NCI-H2107 (cell line): ENCODE measurements at regions not wholly inside any gene's neighbourhood (a gene's known extent, or its start where the extent isn't known, plus 50 kb on each side); places are given as distances from the start of the nearest gene placed in this dataset.

Experiments
- DNase-seq: peaks from one replicate; lab custom pipeline; 2025; lab: John Stamatoyannopoulos, UW

DNA sequence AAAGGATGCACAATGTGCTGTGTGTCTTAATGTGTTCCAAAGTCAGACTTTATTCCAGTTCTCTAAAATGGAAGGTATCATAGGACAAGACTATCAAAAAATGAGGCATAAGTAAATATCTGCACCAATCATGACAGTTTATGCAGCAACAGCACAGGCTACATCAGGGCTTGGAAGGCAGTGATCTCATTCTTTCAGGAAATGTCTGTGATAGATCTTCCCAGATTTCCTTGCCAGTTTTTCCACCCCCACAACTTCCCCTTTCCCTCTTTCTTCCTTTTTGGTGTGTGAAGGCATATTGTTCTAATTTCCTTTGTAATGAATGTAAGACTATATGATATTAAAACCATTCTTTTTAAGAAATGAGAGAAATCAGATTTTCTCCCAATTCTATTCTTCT lies 326.7 kb downstream of the ATP23 start:
- DNase-seq, result no peak

DNA sequence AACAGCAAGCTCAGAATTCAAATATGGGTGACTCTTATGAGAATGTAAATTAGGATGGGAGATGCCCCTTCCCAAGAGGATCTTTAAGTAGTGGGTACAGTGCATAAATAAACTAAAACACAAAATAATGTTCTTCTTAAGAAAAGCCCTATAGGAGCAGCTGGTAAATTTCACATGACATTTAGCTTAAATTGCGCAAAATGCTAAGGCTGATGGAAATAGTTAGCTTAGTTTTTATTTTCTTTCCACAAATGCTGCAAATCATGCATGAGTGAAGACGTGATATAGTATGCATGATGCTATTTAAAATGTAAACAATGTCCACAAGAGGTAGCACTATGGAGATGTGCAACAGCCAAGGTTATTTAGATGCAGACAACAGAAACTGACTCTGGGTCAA lies 328.1 kb downstream of the ATP23 start:
- no peak for DNase-seq

DNA sequence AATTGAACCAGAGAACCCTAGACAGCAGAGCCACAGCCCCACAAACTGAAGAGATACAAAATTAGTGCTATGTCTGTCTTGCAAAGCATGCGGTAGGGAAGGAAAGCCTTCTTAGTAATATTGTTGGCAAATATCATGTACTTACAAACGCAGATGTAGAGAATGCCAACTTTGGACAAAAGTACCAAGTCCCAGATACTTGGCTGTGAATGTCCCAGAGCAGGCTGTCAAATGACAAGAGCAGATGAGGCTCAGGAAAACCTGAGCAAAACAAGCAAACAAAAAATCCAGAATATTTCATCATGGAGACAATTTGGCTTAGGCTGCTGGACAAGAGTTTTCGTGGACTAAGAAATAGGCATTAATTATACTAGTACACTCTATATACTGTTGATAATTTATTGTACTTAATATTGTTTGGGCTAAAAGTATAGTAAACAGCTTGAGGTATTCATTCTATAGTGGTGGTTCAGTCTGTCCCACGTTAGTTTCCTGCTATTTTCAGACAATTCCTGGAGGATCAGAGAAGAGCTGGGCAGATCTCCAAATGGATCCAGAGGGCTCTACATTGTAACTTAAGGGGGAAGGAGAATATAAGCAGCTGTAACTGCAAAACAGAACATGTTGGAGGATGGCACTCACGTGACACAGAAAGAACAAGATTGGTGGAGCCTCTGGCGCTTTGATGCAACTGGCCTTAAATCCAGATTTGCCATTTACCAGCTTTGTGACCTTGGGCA lies 329.8 kb downstream of the ATP23 start:
- DNase-seq, result no peak

DNA sequence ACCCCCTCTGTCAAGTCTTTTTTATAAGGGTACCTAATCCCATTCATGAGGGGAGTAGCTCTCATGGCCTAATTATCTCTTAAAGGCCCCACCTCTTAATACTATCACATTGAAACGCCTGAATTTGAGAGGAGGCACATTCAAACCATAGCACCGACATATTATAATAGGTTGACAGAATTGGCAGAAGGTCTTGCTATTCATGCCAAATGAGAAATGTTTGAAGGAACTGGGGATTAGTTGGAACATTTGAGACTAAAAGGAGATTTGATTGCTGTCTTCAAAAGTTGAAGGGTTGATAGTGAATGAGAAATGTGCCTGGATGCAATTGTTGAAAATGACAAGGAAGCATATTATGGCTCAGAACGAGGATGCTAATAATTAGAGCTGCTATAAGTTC lies 331.1 kb downstream of the ATP23 start:
- no peak for DNase-seq

DNA sequence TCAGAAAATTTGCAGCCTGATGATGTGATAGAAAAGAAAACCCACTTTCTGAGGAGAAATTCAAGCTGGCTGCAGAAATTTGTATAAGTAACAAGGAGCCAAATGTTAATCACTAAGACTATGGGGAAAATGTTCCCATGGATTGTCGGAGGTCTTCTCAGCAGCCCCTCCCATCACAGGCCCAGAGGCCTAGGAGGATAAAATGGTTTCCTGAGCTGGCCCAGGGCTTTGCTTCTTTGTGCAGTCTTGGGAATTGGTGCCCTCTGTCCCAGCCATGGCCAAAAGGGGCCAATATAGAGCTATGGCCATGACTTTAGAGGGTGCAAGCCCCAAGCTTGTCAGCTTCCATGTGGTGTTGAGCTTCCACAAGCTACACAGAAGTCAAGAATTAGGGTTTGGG lies 335.9 kb downstream of the ATP23 start:
- DNase-seq, result no peak

DNA sequence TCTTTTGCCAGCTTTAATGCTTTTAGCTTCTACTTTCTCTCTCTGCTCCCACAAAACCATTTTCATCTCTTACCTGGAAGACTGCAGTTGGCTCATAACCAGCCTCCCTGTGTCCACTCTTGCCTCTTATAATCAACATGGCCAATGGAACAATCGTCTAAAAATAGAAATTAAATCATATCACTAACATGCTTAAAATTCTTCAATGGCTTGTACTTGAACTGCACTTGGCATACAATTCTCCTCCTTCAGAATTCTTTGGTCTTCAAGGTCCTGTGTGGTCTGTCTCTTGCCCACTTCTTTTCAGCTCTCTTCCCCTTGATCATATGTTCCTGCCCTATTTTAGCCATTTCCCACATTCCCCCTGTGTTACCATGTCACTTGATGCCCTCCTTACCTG lies 342.2 kb downstream of the ATP23 start:
- DNase-seq, result no peak

DNA sequence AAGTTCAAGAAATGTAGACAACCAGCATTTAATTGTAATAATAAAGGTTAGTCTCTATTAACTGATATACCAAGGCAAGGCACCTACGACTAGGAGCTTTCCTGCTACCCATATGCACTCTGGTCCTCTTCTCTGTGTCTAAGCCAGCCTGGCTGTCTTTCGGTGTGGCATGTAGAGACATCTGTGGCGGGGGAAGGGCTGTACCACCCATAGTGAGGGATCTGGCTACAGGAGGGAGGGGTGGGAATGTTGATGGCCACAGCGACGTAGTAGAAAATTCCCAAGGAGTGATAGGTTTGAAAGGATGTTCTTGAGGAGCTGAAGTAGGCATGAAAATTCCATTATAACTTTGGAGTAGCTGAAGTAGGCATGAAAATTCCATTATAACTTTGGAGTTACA lies 344.2 kb downstream of the ATP23 start:
- DNase-seq, result no peak

DNA sequence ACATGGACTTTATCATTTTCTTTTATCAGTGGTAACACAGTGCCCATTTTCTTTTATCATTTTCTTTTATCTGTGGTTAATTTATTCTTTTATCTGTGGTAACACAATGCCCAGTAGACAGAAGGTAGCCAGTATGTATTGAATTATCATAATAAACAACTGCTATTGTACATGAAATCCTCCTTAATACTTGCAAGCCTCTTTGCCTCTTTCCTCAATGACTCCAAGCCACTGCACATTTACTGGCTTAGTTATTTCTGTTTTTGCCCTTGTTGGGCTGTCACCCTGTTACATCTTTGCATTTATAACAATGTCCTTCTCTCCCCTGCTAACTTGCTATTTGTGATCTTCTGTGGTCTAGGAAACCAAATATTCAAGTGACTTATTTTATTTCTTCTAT lies 345.0 kb downstream of the ATP23 start:
- DNase-seq, result no peak

DNA sequence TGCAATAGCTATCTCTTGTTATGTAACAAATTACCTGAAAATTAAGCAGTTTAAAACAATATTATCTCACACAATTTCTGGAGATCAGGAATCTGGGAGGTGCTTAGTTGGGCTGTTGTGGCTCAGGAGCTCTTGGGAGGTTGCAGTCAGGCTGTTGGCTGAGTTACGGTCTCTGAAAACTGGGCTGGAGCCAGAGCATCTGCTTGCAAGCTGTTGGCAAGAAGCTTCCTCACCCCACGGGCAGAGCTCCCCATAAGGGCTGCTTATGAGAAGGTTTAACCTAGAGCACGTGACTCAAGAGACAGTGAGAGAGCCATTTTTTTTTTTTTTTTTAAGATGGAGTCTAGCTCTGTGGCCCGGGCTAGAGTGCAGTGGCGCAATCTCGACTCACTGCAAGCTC lies 346.8 kb downstream of the ATP23 start:
- DNase-seq, result no peak

DNA sequence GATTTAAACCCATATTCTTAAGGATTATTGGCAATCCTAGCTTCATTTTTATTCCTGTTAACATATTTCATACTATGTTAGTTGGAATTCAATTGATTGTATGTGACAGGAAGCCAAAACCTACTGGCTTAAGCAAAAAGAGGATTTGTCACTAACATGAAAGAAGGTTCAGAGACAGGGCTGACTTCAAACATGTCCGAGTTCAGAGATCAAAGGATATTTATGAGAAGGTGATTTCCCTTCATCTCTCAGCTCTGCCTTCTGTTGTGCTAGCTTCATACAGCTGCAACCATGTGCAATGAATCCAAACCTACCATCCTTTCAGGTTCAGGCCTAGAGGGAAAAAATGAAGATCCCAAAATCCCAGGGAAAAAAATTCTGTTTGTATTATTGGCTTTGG lies 349.7 kb downstream of the ATP23 start:
- no peak for DNase-seq

DNA sequence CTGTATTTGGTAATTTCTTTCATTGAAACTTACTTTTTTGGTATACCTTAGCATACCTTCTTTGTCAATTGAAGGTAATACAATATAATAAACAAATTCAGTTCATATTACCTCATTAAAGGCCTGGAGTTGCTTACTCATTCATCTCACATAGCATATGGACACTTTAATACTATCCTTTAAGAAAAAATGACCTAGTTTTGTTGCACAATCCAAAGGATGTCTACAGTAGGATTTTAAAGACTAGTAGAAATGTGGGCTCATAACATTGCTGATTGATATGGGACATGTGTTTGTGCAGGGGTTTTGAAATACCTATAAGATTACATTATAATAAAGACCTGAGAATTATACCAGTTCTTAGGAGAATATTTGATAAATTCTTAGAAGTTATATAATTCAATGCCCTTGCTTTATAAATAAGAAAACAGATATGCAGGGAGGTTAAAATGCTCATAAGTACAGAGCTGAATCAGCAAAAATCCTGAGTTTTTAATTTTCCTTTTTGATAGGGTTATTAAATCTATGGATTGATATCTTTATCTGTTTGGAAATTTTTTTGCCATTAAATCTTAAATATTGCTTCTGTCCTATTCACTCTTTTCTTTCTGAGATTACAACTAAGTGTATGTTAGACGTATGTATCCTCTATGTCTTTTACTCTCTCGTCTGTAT lies 352.1 kb downstream of the ATP23 start:
- DNase-seq, result no peak

DNA sequence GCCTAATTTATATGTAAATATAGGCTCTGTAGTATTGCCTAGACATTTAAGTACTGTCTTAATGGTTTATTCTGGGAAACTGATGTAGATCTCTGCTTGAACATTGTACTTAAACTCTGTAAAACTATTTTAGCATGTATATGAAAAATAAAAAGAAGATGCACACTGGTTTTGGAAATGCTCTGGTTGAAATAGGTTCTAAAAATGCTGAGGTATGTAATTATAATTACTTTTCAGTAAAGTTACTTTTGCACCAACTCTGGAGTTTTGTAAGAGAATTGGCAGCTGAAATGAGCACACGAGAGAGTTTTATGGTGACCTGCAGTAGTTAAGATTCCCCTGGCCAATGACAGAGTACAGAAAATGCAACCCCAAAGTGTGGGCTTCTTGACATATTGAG lies 353.9 kb downstream of the ATP23 start:
- no peak for DNase-seq

DNA sequence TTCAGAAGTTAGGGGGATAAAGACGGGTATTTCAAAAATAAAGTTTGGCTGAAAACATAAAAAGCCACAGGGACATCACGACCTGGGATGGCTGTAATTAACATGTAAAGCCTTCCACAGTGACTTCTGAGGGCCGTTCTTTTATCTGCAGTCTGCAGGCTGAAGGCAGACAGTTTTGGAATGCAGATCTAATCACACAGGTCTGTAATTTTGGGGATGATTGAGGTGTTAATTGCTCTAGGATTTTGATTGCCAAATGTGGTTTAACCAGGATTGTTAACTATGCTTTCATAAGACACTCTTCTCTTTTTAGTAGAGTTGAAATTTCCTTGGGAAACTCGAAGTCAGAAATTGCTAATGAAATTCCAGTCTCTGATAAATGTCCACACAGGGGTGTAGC lies 355.5 kb downstream of the ATP23 start:
- DNase-seq, result no peak

DNA sequence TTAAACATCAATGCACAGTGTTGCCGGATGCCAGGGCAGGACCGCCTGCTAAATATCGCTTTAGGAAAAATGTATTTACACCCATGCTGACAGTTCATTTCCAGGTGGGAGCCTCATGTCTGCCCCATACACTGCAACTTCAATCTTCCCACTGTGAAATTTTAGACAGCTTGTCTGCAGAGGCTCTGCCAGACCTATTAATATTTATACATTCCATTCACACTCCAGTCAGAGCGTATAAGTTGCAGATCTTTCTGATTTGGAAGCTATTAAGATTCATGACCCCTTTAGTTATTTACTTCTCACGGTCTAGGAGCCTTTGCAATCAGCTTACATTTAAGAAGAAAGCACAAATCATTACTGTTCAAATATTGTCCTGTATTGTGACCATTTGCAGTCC lies 357.4 kb downstream of the ATP23 start:
- no peak for DNase-seq

DNA sequence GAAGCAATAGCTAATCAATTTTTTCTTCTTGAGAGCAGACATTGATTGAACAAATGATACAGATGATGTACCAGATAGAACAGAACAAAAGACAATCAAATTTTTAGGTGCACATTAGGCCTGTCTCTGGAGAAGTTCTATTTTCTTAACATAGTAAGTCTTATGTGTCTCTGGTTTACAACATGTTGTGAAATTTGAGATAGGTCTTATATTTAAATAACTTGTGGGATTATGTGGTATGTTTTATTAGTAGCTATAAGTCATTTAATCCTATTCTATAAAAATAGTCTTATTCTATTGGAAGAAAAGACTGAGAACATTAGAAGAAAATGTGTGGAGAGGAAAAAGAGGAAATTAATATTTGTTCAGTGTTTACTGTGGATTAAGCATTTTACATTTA lies 358.0 kb downstream of the ATP23 start:
- no peak for DNase-seq

DNA sequence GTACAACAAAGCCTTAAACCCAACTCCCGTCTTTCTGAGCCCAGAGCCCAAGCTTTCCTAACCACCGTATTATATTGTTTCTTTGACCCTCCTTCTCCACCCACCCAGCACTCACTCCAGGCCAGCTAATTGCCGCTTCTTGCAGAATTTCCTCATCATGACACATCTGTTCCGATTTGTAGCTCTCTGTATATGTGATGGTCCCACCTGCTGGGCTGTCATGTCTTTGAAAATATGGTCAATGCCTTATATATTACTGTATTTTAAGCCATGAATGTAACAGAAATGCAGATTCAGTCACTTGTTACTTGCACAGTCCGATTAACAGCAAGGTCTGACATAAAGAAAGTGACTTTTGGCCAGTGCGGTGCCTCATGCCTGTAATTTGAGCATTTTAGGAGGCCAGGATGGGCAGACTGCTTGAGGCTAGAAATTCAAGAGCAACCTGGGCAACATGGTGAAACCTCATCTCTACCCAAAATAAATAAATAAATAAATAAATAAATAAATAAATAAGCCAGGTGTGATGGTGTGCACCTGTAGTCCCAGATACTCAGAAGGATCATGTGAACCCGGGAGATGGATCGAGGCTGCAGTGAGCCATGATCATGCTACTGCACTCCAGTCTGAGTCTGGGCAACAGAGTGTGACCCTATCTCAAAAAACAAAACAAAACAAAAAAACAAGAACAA lies 359.8 kb downstream of the ATP23 start:
- no peak for DNase-seq

DNA sequence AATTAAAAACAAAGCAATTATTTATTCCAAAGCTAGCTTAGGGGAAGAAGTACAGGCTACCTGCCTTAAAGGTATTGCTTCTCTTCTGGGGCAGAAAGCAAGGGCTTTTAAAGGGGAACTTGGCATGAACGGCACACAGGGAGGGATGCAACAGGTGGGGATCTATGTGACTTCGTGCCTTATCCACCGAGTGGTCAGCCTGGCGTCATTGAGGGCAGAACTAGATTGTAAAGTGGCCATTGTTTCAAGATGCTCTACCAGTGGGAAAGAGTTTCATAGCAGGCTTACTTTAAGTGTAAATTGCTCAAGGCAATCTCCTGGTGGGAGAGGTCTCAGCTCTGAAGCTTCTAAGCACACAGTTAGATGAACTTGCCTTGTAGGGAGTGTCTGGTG lies 360.4 kb downstream of the ATP23 start:
- DNase-seq, result no peak

DNA sequence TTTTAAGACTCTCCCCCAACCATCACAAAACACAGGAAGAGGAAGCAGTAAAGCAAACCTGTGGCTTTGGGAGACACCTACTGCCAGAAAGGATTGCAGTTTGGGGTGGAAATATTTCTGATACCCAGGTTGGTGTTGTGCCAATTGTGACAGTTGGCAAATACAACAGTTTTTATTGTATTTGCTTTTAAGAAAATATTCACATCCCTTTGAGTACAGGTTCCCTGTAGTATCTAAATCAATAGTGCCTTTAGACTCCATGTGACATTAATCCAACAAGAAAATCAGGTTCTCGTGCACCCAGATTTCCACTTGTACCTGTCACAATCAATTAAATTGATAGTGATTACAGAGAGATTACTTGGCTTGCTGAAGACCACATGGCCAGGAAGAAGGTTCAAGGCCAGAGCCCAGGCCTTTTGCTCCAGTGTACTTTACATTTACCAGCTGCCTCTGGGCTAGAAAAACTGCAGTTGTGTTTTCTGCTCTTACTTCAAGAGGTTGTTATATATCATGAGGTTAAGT lies 361.2 kb downstream of the ATP23 start:
- no peak for DNase-seq

DNA sequence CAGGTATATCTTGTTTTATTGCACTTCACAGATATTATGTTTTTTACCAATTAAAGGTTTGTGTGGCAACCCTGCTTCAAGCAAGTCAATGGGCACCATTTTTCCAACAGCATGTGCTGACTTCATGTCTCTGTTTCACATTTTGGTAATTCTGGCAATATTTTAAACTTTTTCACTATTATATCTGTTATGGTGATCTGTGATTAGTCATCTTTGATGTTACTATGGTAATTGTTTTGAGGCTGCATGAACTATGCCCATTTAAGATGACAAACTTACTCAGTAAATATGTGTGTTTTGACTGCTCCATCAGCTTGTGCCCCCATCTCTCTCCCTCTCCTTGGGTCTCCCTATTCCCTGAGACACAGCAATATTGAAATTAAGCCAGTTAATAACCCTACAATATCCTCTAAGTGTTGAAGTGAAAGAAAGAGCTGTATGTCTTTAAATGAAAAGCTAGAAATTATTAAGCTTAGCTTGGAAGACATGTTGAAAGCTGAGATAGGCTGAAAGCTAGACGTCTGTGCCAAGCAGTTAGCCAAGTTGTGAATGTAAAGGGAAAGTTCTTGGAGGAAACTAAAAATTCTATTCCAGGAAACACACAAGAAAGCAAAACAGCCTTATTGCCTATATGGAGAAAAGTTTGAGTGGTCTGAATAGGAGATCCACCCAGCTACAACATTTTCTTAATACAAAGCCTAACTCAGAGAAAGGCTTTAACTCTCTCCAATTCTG lies 365.1 kb downstream of the ATP23 start:
- DNase-seq, result no peak

DNA sequence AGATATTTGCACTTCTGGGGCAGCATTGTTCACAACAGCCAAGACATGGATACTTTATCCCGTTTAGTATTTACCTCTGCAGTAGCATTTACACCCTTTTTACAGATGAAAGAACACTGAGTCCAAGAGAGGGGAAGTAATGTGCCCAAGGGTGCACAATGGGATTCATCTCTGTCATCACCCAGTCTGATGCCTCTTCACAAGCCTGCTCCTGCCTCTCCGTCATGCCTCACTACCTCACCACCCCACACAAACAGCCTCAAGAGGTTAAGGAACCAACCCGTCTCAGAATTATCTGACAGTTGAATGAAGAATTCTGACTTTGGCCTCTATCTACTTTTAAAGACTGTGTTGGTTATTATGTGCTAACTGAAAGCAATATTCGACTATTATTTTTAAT lies 368.4 kb downstream of the ATP23 start:
- no peak for DNase-seq

DNA sequence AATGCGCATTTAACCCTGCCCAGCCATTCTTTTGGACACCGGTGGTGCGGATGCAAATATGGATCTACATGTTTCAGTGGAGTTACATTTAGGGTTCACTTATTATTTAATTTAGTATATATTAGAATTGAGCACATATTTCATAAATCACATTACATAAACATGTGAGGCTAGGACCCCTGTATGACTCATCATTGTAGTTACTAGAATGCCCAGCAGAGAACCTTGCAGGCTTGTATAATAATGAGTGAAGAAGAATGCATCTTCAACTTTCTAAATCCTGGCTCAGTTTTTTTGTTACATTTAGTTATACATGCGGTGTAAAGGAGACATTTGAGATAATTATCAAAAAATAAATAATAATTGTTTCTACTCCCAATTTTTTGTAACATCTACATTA lies 369.0 kb downstream of the ATP23 start:
- no peak for DNase-seq

DNA sequence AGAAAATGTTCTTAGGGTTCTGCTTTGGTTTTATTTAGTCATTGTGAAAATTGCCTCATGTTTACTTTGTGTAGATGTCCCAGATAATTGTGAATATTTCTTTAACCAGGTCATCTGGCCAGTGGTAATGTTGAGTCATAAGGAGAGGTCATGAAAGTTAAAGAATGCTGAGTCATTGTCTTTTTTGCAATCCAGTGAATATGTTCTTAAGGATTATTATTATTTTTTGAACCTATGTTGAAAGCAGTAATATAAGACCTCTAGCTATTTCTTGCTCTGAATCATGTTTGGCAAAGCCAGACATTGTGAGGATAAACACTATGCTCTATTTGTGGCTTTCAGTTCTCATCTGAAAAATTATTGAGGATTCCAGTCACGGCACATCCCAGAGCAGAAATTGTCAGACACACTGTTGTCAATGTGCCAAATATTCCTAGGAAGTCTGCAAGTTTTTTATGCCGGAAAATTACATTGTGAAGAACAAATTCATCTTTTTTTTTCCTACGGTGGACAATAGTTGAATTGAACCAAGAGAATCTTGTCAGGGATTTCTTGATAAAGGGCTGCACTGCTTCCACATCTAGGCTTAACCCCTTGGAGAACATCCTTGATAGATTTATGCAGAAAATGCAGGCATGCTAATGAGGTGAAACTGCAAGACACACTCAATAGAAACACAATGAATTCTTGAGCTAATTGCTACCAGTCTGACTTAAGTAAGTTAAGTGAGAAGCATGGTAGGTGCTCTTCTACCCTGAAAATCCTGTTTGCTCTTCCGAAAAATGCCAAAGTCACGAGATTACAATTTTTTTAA lies 369.6 kb downstream of the ATP23 start:
- DNase-seq, result no peak
